K562 (cell line): ENCODE measurements at regions not wholly inside any gene's neighbourhood (a gene's known extent, or its start where the extent isn't known, plus 50 kb on each side); places are given as distances from the start of the nearest gene placed in this dataset.

Experiments
- ATAC-seq: fragments of 200-7000 bp; cut with Tn5 transposase; 3 replicates; pipeline ENCODE4 v1.9.1; 2020; ENCODE audit warnings: moderate library complexity
- BruUV-seq: library from RNA; stranded (reverse); fragments of 400-500 nt; replicated peaks from 2 replicates; lab custom pipeline; 2021; lab: Mats Ljungman, UMichigan
- CTCF ChIA-PET: fragments of 300-600 bp; formaldehyde crosslinking; extraction: SDS; loops from one replicate; lab custom pipeline; 2021; ENCODE audit warnings: low intra/inter-chr PET ratio; lab: Yijun Ruan, JAX
- POLR2A ChIA-PET: fragments of 300-600, 350-650 bp; sonication (Branson Sonifier 250); formaldehyde crosslinking; extraction: SDS; loops from one replicate; lab custom pipeline; 2021; ENCODE audit warnings: antibody characterized with exemption, inconsistent platforms; lab: Yijun Ruan, JAX
- DNase-seq, 4 experiments: peaks; one replicate each; pipeline versions ENCODE4 v3.0.0 to v3.0.0-alpha.2; 2011 to 2018; ENCODE audit warnings: low spot score in 3 of 4, mixed read lengths in 3 of 4; ENCODE audit errors: extremely low read depth in 1 of 4
- FAIRE-seq: peaks from 2 replicates; lab custom pipeline; 2011; peaks lifted over from hg19 to GRCh38; lab: Jason Lieb, UNC
- H2AFZ ChIP-seq: 2 replicates; pipeline ENCODE4 v1.6.0; 2011; ENCODE audit warnings: low read depth, low read length, control low read depth, inconsistent platforms
- H3K27ac ChIP-seq: fragments of 200-600 bp; 3 replicates; pipeline ENCODE4 v1.8.0; 2011; ENCODE audit warnings: low read depth, mild to moderate bottlenecking, control low read depth, inconsistent platforms, low read length, moderate library complexity, mixed read lengths; ENCODE audit errors: extremely low read depth
- H3K27me3 ChIP-seq, 2 experiments: fragments of 300-600 bp in 1 of 2; 2 replicates in 1 of 2; 3 replicates in 1 of 2; pipeline versions ENCODE4 v1.6.0 to v1.8.0; 2011; ENCODE audit warnings: inconsistent platforms in 2 of 2, low read length in 2 of 2, mild to moderate bottlenecking in 1 of 2, mixed read lengths in 1 of 2, moderate library complexity in 1 of 2; ENCODE audit not compliant: control insufficient read depth in 2 of 2, insufficient read depth in 2 of 2
- H3K36me3 ChIP-seq: fragments of 300-600 bp; 3 replicates; pipeline ENCODE4 v1.8.0; 2011; ENCODE audit warnings: mild to moderate bottlenecking, low read length, inconsistent platforms; ENCODE audit not compliant: control insufficient read depth, insufficient read depth
- H3K4me1 ChIP-seq, 2 experiments: fragments of 200-600 bp in 1 of 2; replicated peaks in 1 of 2; 2 replicates in 1 of 2; 3 replicates in 1 of 2; pipeline versions ENCODE4 v1.5.1 to v1.8.0; 2011; ENCODE audit warnings: inconsistent platforms in 2 of 2, low read length in 2 of 2, mild to moderate bottlenecking in 1 of 2, mixed read lengths in 1 of 2, moderate library complexity in 1 of 2; ENCODE audit not compliant: control insufficient read depth in 2 of 2, insufficient read depth in 2 of 2
- H3K4me2 ChIP-seq: 2 replicates; pipeline ENCODE4 v1.6.1; 2011; ENCODE audit warnings: low read length, control low read depth, inconsistent platforms, mixed read lengths; ENCODE audit not compliant: insufficient read depth
- H3K4me3 ChIP-seq: fragments of 200-600 bp; sonication (generic), shearing (Covaris generic); 2 replicates; pipeline ENCODE4 v1.5.1; 2016; ENCODE audit warnings: control low read depth, inconsistent platforms
- H3K79me2 ChIP-seq: fragments of 200-600 bp; 3 replicates; pipeline ENCODE4 v1.8.0; 2011; ENCODE audit warnings: low read length, inconsistent platforms; ENCODE audit not compliant: control insufficient read depth, insufficient read depth
- H3K9ac ChIP-seq, 2 experiments: 2 replicates each; pipeline versions ENCODE4 v1.6.0 to v1.6.1; 2011; ENCODE audit warnings: low read depth in 2 of 2, low read length in 2 of 2, control low read depth in 1 of 2, inconsistent platforms in 1 of 2, mild to moderate bottlenecking in 1 of 2, mixed read lengths in 1 of 2; ENCODE audit not compliant: insufficient read depth in 1 of 2
- H3K9me1 ChIP-seq: one replicate; pipeline ENCODE4 v1.6.0; 2011; ENCODE audit warnings: inconsistent platforms, mild to moderate bottlenecking, low read length, moderate library complexity; ENCODE audit not compliant: control insufficient read depth, insufficient read depth
- H3K9me3 ChIP-seq: replicated peaks from 2 replicates; pipeline ENCODE4 v1.5.1; 2011; ENCODE audit warnings: low read depth, low read length, inconsistent platforms; ENCODE audit not compliant: control insufficient read depth, insufficient read depth
- H4K20me1 ChIP-seq: replicated peaks from 2 replicates; pipeline ENCODE4 v1.6.1; 2011; ENCODE audit warnings: low read length, inconsistent platforms, mixed read lengths; ENCODE audit not compliant: control insufficient read depth, insufficient read depth
- CBX5 ChIP-seq: IDR thresholded peaks from 2 replicates; pipeline ENCODE4 v1.6.1; 2014; ENCODE audit warnings: low read depth, borderline replicate concordance
- CHAMP1 ChIP-seq: fragments of 450-650 bp; IDR thresholded peaks from 2 replicates; pipeline ENCODE4 v1.6.1; 2016; ENCODE audit warnings: mild to moderate bottlenecking
- E2F6 ChIP-seq, 2 experiments: IDR thresholded peaks; 2 replicates each; pipeline ENCODE4 v1.6.1; 2011; ENCODE audit warnings: borderline replicate concordance in 1 of 2, control low read depth in 1 of 2, low read depth in 1 of 2, low read length in 1 of 2, mild to moderate bottlenecking in 1 of 2, mixed read lengths in 1 of 2, moderate library complexity in 1 of 2; ENCODE audit not compliant: insufficient read depth in 1 of 2, insufficient read length in 1 of 2, poor library complexity in 1 of 2, severe bottlenecking in 1 of 2; ENCODE audit errors: extremely low read depth in 1 of 2
- HDAC1 ChIP-seq, 2 experiments: fragments of 450-650 bp; IDR thresholded peaks; 2 replicates each; pipeline ENCODE4 v1.6.1; 2016 to 2017; ENCODE audit warnings: inconsistent platforms in 1 of 2, mild to moderate bottlenecking in 1 of 2, moderate library complexity in 1 of 2
- HNRNPLL ChIP-seq: fragments of 200-400 bp; formaldehyde crosslinking; IDR thresholded peaks from 2 replicates; pipeline ENCODE4 v1.6.1; 2017; ENCODE audit warnings: low read length, low read depth, mild to moderate bottlenecking; ENCODE audit not compliant: poor library complexity, severe bottlenecking
- JUN ChIP-seq, 2 experiments: sonication (generic) in 1 of 2; formaldehyde crosslinking in 1 of 2; IDR thresholded peaks; 2 replicates each; pipeline versions ENCODE4 v1.6.1 to v1.8.0; 2012 to 2022; ENCODE audit warnings: borderline replicate concordance in 2 of 2, mild to moderate bottlenecking in 2 of 2, improper control_type of control experiment in 1 of 2, low read depth in 1 of 2, low read length in 1 of 2, missing genetic modification reagents in 1 of 2
- MNT ChIP-seq, 2 experiments: fragments of 450-650 bp; conservative IDR thresholded peaks; 2 replicates each; pipeline ENCODE4 v1.6.1; 2017; ENCODE audit warnings: mild to moderate bottlenecking in 2 of 2, moderate library complexity in 2 of 2
- OTX1 ChIP-seq: fragments of 450-650 bp; formaldehyde crosslinking; IDR thresholded peaks from 2 replicates; pipeline ENCODE4 v1.4.0; 2022; ENCODE audit warnings: mild to moderate bottlenecking
- TAL1 ChIP-seq: fragments of 450-650 bp; IDR thresholded peaks from 2 replicates; pipeline ENCODE4 v1.6.1; 2016; ENCODE audit warnings: mild to moderate bottlenecking
- TEAD2 ChIP-seq: fragments of 450-650 bp; IDR thresholded peaks from 2 replicates; pipeline ENCODE4 v1.6.1; 2016; ENCODE audit warnings: missing genetic modification characterization, control low read depth, missing compliant biosample characterization
- TFAM ChIP-seq: fragments of 250-450 bp; sonication (Bioruptor Pico); conservative IDR thresholded peaks from 2 replicates; pipeline ENCODE4 v1.5.0; 2021; ENCODE audit warnings: mild to moderate bottlenecking, moderate library complexity
- THAP7 ChIP-seq: fragments of 250-450 bp; sonication (Bioruptor Pico); IDR thresholded peaks from 2 replicates; pipeline ENCODE4 v1.5.0; 2021
- XRCC5 ChIP-seq: fragments of 200-400 bp; formaldehyde crosslinking; IDR thresholded peaks from 2 replicates; pipeline ENCODE4 v1.6.1; 2017; ENCODE audit warnings: low read depth, mild to moderate bottlenecking, low read length
- ZFP1 ChIP-seq: fragments of 450-650 bp; formaldehyde crosslinking; IDR thresholded peaks from 2 replicates; pipeline ENCODE4 v1.4.0; 2020; ENCODE audit warnings: mild to moderate bottlenecking, mixed read lengths
- ZNF644 ChIP-seq: fragments of 200-800 bp; sonication (Bioruptor generic); IDR thresholded peaks from 2 replicates; pipeline ENCODE4 v1.6.1; 2016; ENCODE audit warnings: low read depth, missing genetic modification characterization, missing compliant biosample characterization
- ZNF699 ChIP-seq: fragments of 250-450 bp; sonication (Bioruptor Pico); IDR thresholded peaks from 2 replicates; pipeline ENCODE4 v1.8.0; 2021; ENCODE audit warnings: mild to moderate bottlenecking, moderate library complexity; ENCODE audit not compliant: insufficient replicate concordance
- ZNF75A ChIP-seq: fragments of 450-650 bp; formaldehyde crosslinking; IDR thresholded peaks from 2 replicates; pipeline ENCODE4 v1.4.0; 2020; ENCODE audit warnings: mild to moderate bottlenecking
- ZNF778 ChIP-seq: fragments of 450-650 bp; formaldehyde crosslinking; IDR thresholded peaks from 2 replicates; pipeline ENCODE4 v1.4.0; 2020; ENCODE audit warnings: mild to moderate bottlenecking, moderate library complexity
- WGBS: fragments of 100-300 bp; shearing (Covaris generic); methylation state at CpG from one replicate; pipeline ENCODE4 v1.1.6; 2016; ENCODE audit warnings: low coverage, mixed read lengths; ENCODE audit not compliant: insufficient coverage; ENCODE audit errors: missing lambda C conversion rate; 5-methylcytosine and 5-hydroxymethylcytosine counted together
- in situ Hi-C: fragments of 300-500 bp; cut with MboI; formaldehyde crosslinking; loops from 4 replicates; pipeline ENCODE4 v1.15.0; 2018; ENCODE audit warnings: inconsistent platforms, mixed read lengths
- intact Hi-C: fragments of 100-400 bp; cut with micrococcal nuclease; formaldehyde crosslinking; loops from 2 replicates; pipeline ENCODE4 v1.14.2; 2022

GRCh38 chr4:29726938-29727337 is 993.2 kb upstream of the PCDH7 start:
- CTCF ChIA-PET, result no interaction called here
- Histone ChIP-seq H2AFZ (no peak overlapping the region), H4K20me1 (no peaks in the 10 kb centered on the region), H3K4me2 (no peak overlapping the region), H3K9ac (no peak overlapping the region), H3K27me3 (no peaks in the 10 kb centered on the region), H3K9me1 (no peaks in the 10 kb centered on the region), H3K79me2 (no peaks in the 10 kb centered on the region), H3K9me3 (0 out of 2 replicates have a peak, but pooled peaks cover 1% of the 10 kb centered on the region), H3K4me1 (no peaks in the 10 kb centered on the region), H3K27ac (no peak overlapping the region), H3K4me3 (no peak overlapping the region), H3K36me3 (no peaks in the 10 kb centered on the region)
- BruUV-seq, result no TSS peak
- DNase-seq, result no peak
- FAIRE-seq, result no peak
- 0% methylated on average over 3 of the region's 3 CpGs for WGBS
- POLR2A ChIA-PET, result no interaction called here
- in situ Hi-C loops (no loop called here), intact Hi-C loops (no loop called here)
- no peak for ATAC-seq
- TF ChIP-seq ZNF778 (CRISPR knock-in tag), result no peak
- TF ChIP-seq E2F6 (IDR thresholded peaks at IDR 0.05; ENCODE audit: borderline replicate concordance in 1 of 2, extremely low read depth in 1 of 2, insufficient read depth in 1 of 2, insufficient read length in 1 of 2, low read depth in 1 of 2, low read length in 1 of 2, poor library complexity in 1 of 2, severe bottlenecking in 1 of 2), result no peak
- TF ChIP-seq CBX5, result no peak
- no peak for TF ChIP-seq JUN (IDR thresholded peaks at IDR 0.05; ENCODE audit: borderline replicate concordance, low read depth, low read length)
- TF ChIP-seq JUN (CRISPR knock-in tag; IDR thresholded peaks at IDR 0.05; ENCODE audit: borderline replicate concordance), result no peak
- no peak for TF ChIP-seq ZNF75A
- TF ChIP-seq TAL1, result no peak
- no peak for TF ChIP-seq XRCC5
- TF ChIP-seq ZNF644, result no peak
- no peak for TF ChIP-seq MNT (conservative IDR thresholded peaks at IDR 0.05)
- no peak for TF ChIP-seq TFAM
- TF ChIP-seq CHAMP1, result no peak
- TF ChIP-seq HDAC1 (IDR thresholded peaks at IDR 0.05), result no peak
- no peak for TF ChIP-seq HNRNPLL
- no peak for TF ChIP-seq ZFP1 (CRISPR knock-in tag)
- TF ChIP-seq TEAD2 (tag), result no peak
- TF ChIP-seq THAP7, result no peak
- no peak for TF ChIP-seq ZNF699 (CRISPR knock-in tag)
- no peak for TF ChIP-seq OTX1 (CRISPR knock-in tag)
